Urinary bladder (tissue), 3 donors: ENCODE measurements at regions not wholly inside any gene's neighbourhood (a gene's known extent, or its start where the extent isn't known, plus 50 kb on each side); places are given as distances from the start of the nearest gene placed in this dataset.

Source experiments
- DNase-seq: peaks from one replicate; pipeline ENCODE4 v3.0.0-alpha.2; 2015; ENCODE audit errors: extremely low spot score
- H3K27ac ChIP-seq: one replicate; pipeline ENCODE4 v1.5.1; 2013; ENCODE audit warnings: low read depth, mild to moderate bottlenecking, moderate library complexity
- H3K36me3 ChIP-seq: one replicate; pipeline ENCODE4 v1.6.1; 2013; ENCODE audit warnings: mild to moderate bottlenecking, moderate library complexity; ENCODE audit not compliant: insufficient read depth
- H3K4me1 ChIP-seq: one replicate; pipeline ENCODE4 v1.6.1; 2013; ENCODE audit warnings: mild to moderate bottlenecking, moderate library complexity; ENCODE audit not compliant: insufficient read depth
- H3K4me3 ChIP-seq: one replicate; pipeline ENCODE4 v1.5.1; 2013; ENCODE audit warnings: low read depth, low read length
- WGBS: extraction: QIAGEN DNeasy Blood & Tissue Kit; methylation state at CpG from one replicate; pipeline ENCODE4 v1.1.7; 2013; 5-methylcytosine and 5-hydroxymethylcytosine counted together
- donor health status: healthy with polysubstance abuse.
- donor health status: healthy.

- DNase-seq: no peak
- no peak overlapping the region for H3K4me3 ChIP-seq
- H3K36me3 ChIP-seq: no peaks in the 10 kb centered on the region
- H3K4me1 ChIP-seq: no peaks in the 10 kb centered on the region
- no peak overlapping the region for H3K27ac ChIP-seq
Measured at GRCh38 chr2:18482666-18483065, 77.8 kb downstream of the RDH14 start.

- Histone ChIP-seq H3K36me3 (no peaks in the 10 kb centered on the region), H3K4me1 (no peaks in the 10 kb centered on the region), H3K27ac (no peak overlapping the region), H3K4me3 (no peak overlapping the region)
- DNase-seq: no peak
- WGBS: 35% methylated on average over 3 of the region's 3 CpGs
Measured at GRCh38 chr2:18479947-18480369, 80.5 kb downstream of the RDH14 start.

- no peak for DNase-seq
- 89% methylated on average over 1 of the region's 1 CpG for WGBS
- H3K4me3 ChIP-seq: no peak overlapping the region
- H3K36me3 ChIP-seq: no peaks in the 10 kb centered on the region
- no peak overlapping the region for H3K27ac ChIP-seq
- no peaks in the 10 kb centered on the region for H3K4me1 ChIP-seq
Measured at GRCh38 chr2:18477293-18477692, 83.2 kb downstream of the RDH14 start.

GRCh38 chr2:18476484-18476883, 84.0 kb downstream of the RDH14 start:
- 92% methylated on average over 3 of the region's 3 CpGs for WGBS
- H3K4me3 ChIP-seq: no peak overlapping the region
- H3K4me1 ChIP-seq: no peaks in the 10 kb centered on the region
- no peaks in the 10 kb centered on the region for H3K36me3 ChIP-seq
- no peak for DNase-seq
- no peak overlapping the region for H3K27ac ChIP-seq

- Histone ChIP-seq H3K36me3 (no peaks in the 10 kb centered on the region), H3K4me3 (no peak overlapping the region), H3K27ac (no peak overlapping the region), H3K4me1 (no peaks in the 10 kb centered on the region)
- no peak for DNase-seq
- WGBS: 95% methylated on average over 2 of the region's 2 CpGs
Measured at GRCh38 chr2:18475884-18476283, 84.6 kb downstream of the RDH14 start.

- Histone ChIP-seq H3K36me3 (no peaks in the 10 kb centered on the region), H3K4me3 (no peak overlapping the region), H3K4me1 (no peaks in the 10 kb centered on the region), H3K27ac (no peak overlapping the region)
- DNase-seq: no peak
- WGBS: 63% methylated on average over 1 of the region's 1 CpG
Measured at GRCh38 chr2:18474700-18475099, 85.8 kb downstream of the RDH14 start.

- Histone ChIP-seq H3K4me1 (no peaks in the 10 kb centered on the region), H3K27ac (no peak overlapping the region), H3K36me3 (no peaks in the 10 kb centered on the region), H3K4me3 (no peak overlapping the region)
- no peak for DNase-seq
- 31% methylated on average over 9 of the region's 9 CpGs for WGBS
Measured at GRCh38 chr2:18473241-18474181, 86.9 kb downstream of the RDH14 start.

GRCh38 chr2:18467749-18468360, 92.6 kb downstream of the RDH14 start:
- H3K27ac ChIP-seq: no peak overlapping the region
- no peak overlapping the region for H3K4me3 ChIP-seq
- H3K36me3 ChIP-seq: no peaks in the 10 kb centered on the region
- H3K4me1 ChIP-seq: no peaks in the 10 kb centered on the region
- no peak for DNase-seq
- WGBS: 74% methylated on average over 5 of the region's 5 CpGs

GRCh38 chr2:18465979-18466378, 94.5 kb downstream of the RDH14 start:
- H3K4me3 ChIP-seq: no peak overlapping the region
- 64% methylated on average over 3 of the region's 3 CpGs for WGBS
- no peak overlapping the region for H3K27ac ChIP-seq
- no peaks in the 10 kb centered on the region for H3K4me1 ChIP-seq
- H3K36me3 ChIP-seq: no peaks in the 10 kb centered on the region
- DNase-seq: no peak

GRCh38 chr2:18464913-18465312, 95.5 kb downstream of the RDH14 start:
- DNase-seq: no peak
- Histone ChIP-seq H3K4me1 (no peaks in the 10 kb centered on the region), H3K36me3 (no peaks in the 10 kb centered on the region), H3K27ac (no peak overlapping the region), H3K4me3 (no peak overlapping the region)
- 86% methylated on average over 2 of the region's 2 CpGs for WGBS

GRCh38 chr2:18456026-18456425, 104.4 kb downstream of the RDH14 start:
- 24% methylated on average over 2 of the region's 2 CpGs for WGBS

GRCh38 chr2:18455236-18455862, 105.1 kb downstream of the RDH14 start:
- WGBS: 40% methylated on average over 5 of the region's 5 CpGs
- Histone ChIP-seq H3K4me3 (no peak overlapping the region), H3K4me1 (no peaks in the 10 kb centered on the region), H3K36me3 (no peaks in the 10 kb centered on the region), H3K27ac (no peak overlapping the region)
- DNase-seq: no peak

More at GRCh38 chr2:18456026-18456425, 104.4 kb downstream of the RDH14 start:
- Histone ChIP-seq H3K4me1 (no peaks in the 10 kb centered on the region), H3K27ac (no peak overlapping the region), H3K36me3 (no peaks in the 10 kb centered on the region), H3K4me3 (no peak overlapping the region)
- DNase-seq: no peak

- Histone ChIP-seq H3K36me3 (no peaks in the 10 kb centered on the region), H3K4me3 (no peak overlapping the region), H3K4me1 (no peaks in the 10 kb centered on the region), H3K27ac (no peak overlapping the region)
- DNase-seq: no peak
- 59% methylated on average over 6 of the region's 6 CpGs for WGBS
Measured at GRCh38 chr2:18454692-18455235, 105.7 kb downstream of the RDH14 start.
